Keratinocyte (primary cell): ENCODE measurements at regions not wholly inside any gene's neighbourhood (a gene's known extent, or its start where the extent isn't known, plus 50 kb on each side); places are given as distances from the start of the nearest gene placed in this dataset.

Experiments used
- EZH2 ChIP-seq: IDR thresholded peaks from one replicate; pipeline ENCODE4 v1.6.1; 2012; ENCODE audit warnings: inconsistent platforms, mild to moderate bottlenecking, low read length, moderate library complexity
- TF ChIP-seq, protein P1 (sequence below), 3 experiments: IDR thresholded peaks in 1 of 3; conservative IDR thresholded peaks in 1 of 3; optimal IDR thresholded peaks in 1 of 3; 2 replicates in 2 of 3; 3 replicates in 1 of 3; pipeline versions ENCODE3 to v1.5.1; 2011; ENCODE audit warnings: low read length in 3 of 3, mild to moderate bottlenecking in 3 of 3, moderate library complexity in 2 of 3, control low read depth in 1 of 3, inconsistent platforms in 1 of 3; ENCODE audit not compliant: insufficient read depth in 2 of 3; ENCODE audit errors: extremely low read depth in 1 of 3

DNA sequence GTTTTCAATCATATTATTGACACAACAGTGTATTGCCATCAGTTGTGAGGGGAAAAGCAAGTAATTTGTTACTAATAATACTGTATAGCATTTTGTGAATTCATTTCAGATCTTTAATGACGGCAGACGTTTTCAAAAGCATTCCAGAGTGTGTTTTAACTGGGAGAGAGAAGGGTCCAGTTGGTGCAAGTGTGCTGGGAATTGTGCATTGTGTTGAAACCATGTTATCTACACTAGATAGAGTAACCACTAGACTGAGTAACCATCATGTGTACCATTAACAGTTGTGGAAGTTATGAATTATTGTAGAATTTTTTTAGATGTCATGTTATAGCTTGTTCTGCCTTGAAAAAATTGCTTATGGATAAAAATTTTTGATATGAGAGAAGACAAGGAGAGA lies 104.5 kb upstream of the VEGFC start:
- TF ChIP-seq, protein P1, sequence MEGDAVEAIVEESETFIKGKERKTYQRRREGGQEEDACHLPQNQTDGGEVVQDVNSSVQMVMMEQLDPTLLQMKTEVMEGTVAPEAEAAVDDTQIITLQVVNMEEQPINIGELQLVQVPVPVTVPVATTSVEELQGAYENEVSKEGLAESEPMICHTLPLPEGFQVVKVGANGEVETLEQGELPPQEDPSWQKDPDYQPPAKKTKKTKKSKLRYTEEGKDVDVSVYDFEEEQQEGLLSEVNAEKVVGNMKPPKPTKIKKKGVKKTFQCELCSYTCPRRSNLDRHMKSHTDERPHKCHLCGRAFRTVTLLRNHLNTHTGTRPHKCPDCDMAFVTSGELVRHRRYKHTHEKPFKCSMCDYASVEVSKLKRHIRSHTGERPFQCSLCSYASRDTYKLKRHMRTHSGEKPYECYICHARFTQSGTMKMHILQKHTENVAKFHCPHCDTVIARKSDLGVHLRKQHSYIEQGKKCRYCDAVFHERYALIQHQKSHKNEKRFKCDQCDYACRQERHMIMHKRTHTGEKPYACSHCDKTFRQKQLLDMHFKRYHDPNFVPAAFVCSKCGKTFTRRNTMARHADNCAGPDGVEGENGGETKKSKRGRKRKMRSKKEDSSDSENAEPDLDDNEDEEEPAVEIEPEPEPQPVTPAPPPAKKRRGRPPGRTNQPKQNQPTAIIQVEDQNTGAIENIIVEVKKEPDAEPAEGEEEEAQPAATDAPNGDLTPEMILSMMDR (optimal IDR thresholded peaks at IDR 0.05 in 1 of 3, IDR thresholded peaks at IDR 0.05 in 1 of 3, conservative IDR thresholded peaks at IDR 0.05 in 1 of 3; ENCODE audit: extremely low read depth in 1 of 3, insufficient read depth in 2 of 3, low read length in 3 of 3): no peak
- TF ChIP-seq EZH2: no peak
